Loucy (cell line): ENCODE measurements at regions not wholly inside any gene's neighbourhood (a gene's known extent, or its start where the extent isn't known, plus 50 kb on each side); places are given as distances from the start of the nearest gene placed in this dataset.

Experiments used
- H2AFZ ChIP-seq: fragments of 200-600 bp; sonication (generic); 2 replicates; pipeline ENCODE4 v1.6.0; 2016; ENCODE audit warnings: antibody characterized with exemption, mild to moderate bottlenecking, low read length, moderate library complexity
- H3F3A ChIP-seq: fragments of 200-600 bp; 2 replicates; pipeline ENCODE4 v1.6.0; 2016; ENCODE audit warnings: antibody characterized with exemption, low read depth, mild to moderate bottlenecking
- H3K27me3 ChIP-seq: fragments of 200-600 bp; sonication (generic); 2 replicates; pipeline ENCODE4 v1.6.1; 2014; ENCODE audit warnings: low read length, mild to moderate bottlenecking; ENCODE audit not compliant: insufficient read depth, poor library complexity, severe bottlenecking
- H3K36me3 ChIP-seq: fragments of 200-600 bp; sonication (generic); 2 replicates; pipeline ENCODE4 v1.6.1; 2016; ENCODE audit warnings: low read length; ENCODE audit not compliant: insufficient read depth
- H3K4me1 ChIP-seq: fragments of 200-600 bp; sonication (generic); 2 replicates; pipeline ENCODE4 v1.5.1; 2014; ENCODE audit warnings: low read length, mild to moderate bottlenecking; ENCODE audit not compliant: insufficient read depth, poor library complexity, severe bottlenecking
- H3K4me2 ChIP-seq: fragments of 200-600 bp; sonication (generic); 2 replicates; pipeline ENCODE4 v1.6.0; 2014; ENCODE audit warnings: antibody characterized with exemption, low read length, low read depth, mild to moderate bottlenecking; ENCODE audit not compliant: poor library complexity, severe bottlenecking
- H3K4me3 ChIP-seq: fragments of 200-600 bp; sonication (generic); 2 replicates; pipeline ENCODE4 v1.5.1; 2014; ENCODE audit warnings: low read length, mild to moderate bottlenecking, mixed read lengths; ENCODE audit not compliant: poor library complexity, severe bottlenecking
- H3K79me2 ChIP-seq: fragments of 200-600 bp; sonication (generic); 2 replicates; pipeline ENCODE4 v1.6.1; 2014; ENCODE audit warnings: low read length; ENCODE audit not compliant: insufficient read depth
- H3K9ac ChIP-seq: fragments of 200-600 bp; sonication (generic); 2 replicates; pipeline ENCODE4 v1.6.0; 2014; ENCODE audit warnings: mild to moderate bottlenecking, low read depth, low read length, moderate library complexity; ENCODE audit not compliant: poor library complexity, severe bottlenecking
- H3K9me2 ChIP-seq: fragments of 200-600 bp; sonication (generic); replicated peaks from 2 replicates; pipeline ENCODE4 v1.6.1; 2016; ENCODE audit warnings: low read depth, low read length, mixed read lengths
- H3K9me3 ChIP-seq: fragments of 200-600 bp; sonication (generic); 2 replicates; pipeline ENCODE4 v1.6.1; 2014; ENCODE audit warnings: mild to moderate bottlenecking, antibody characterized with exemption, low read length, low read depth; ENCODE audit not compliant: insufficient read depth
- H4K20me1 ChIP-seq: fragments of 200-600 bp; sonication (generic); 2 replicates; pipeline ENCODE4 v1.6.0; 2014; ENCODE audit warnings: antibody characterized with exemption, low read length, mild to moderate bottlenecking; ENCODE audit not compliant: insufficient read depth, poor library complexity, severe bottlenecking
- EZH2phosphoT487 ChIP-seq: fragments of 200-600 bp; IDR thresholded peaks from 2 replicates; pipeline ENCODE4 v1.6.1; 2018; ENCODE audit warnings: antibody characterized with exemption, mild to moderate bottlenecking, moderate library complexity, borderline replicate concordance
- TF ChIP-seq, protein P1 (sequence below): fragments of 200-600 bp; sonication (generic); conservative IDR thresholded peaks from 2 replicates; pipeline ENCODE4 v1.5.1; 2014; ENCODE audit warnings: mild to moderate bottlenecking, antibody characterized with exemption, low read length

DNA sequence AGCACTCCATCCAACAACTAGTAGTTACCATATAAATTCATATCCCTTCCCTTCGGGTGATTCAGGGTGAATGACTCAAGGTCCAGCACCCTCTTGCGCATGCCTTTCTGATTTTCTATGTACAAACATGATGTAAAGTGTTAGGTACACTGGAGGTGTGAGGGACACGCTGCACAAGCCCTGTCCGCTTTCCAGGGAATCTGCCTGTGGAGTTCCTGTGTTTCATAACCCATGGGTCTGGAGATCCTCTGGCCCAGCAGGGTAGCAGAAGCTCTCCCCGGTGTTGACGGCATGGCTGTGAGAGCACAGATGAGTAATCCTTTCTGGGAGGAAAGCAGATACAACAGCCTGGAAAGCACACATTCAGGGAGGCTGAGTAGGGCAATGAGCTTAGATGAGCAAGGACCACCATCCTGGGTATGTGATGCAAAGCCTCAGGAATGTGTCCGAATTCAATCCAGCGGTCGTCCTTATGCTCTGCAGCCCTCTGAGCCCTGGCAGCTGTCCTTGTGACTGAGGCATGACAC lies 142.9 kb upstream of the TP63 start:
- no peaks in the 10 kb centered on the region for H3K9me2 ChIP-seq
- H3K4me2 ChIP-seq = no peak overlapping the region
- H3K9ac ChIP-seq = no peak overlapping the region
- H3K27me3 ChIP-seq = no peaks in the 10 kb centered on the region
- no peak overlapping the region for H2AFZ ChIP-seq
- H3K79me2 ChIP-seq = no peaks in the 10 kb centered on the region
- no peaks in the 10 kb centered on the region for H4K20me1 ChIP-seq
- H3K4me3 ChIP-seq = no peak overlapping the region
- H3K9me3 ChIP-seq = no peaks in the 10 kb centered on the region
- TF ChIP-seq, protein P1, sequence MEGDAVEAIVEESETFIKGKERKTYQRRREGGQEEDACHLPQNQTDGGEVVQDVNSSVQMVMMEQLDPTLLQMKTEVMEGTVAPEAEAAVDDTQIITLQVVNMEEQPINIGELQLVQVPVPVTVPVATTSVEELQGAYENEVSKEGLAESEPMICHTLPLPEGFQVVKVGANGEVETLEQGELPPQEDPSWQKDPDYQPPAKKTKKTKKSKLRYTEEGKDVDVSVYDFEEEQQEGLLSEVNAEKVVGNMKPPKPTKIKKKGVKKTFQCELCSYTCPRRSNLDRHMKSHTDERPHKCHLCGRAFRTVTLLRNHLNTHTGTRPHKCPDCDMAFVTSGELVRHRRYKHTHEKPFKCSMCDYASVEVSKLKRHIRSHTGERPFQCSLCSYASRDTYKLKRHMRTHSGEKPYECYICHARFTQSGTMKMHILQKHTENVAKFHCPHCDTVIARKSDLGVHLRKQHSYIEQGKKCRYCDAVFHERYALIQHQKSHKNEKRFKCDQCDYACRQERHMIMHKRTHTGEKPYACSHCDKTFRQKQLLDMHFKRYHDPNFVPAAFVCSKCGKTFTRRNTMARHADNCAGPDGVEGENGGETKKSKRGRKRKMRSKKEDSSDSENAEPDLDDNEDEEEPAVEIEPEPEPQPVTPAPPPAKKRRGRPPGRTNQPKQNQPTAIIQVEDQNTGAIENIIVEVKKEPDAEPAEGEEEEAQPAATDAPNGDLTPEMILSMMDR = no peak
- TF ChIP-seq EZH2phosphoT487 = no peak
- no peaks in the 10 kb centered on the region for H3F3A ChIP-seq
- no peaks in the 10 kb centered on the region for H3K4me1 ChIP-seq
- H3K36me3 ChIP-seq = no peaks in the 10 kb centered on the region

DNA sequence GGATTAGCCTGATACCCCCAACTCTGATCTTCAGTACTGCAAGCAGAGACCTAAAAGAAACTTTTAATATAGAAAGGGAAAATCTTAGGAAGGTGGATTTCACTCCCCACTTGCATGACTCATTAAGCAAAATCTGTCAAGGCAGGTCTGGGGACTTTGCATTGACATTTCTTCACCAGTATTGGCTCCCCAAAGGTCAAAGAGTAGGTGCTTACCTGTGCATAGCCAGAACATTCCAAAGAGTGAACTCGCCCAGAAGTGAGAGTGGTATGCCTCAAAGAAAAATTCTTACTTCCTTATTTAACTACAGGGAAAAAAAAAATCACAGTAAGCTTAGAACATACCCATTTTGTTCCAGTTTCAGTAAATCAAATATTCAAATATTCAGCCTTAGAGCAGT lies 140.9 kb upstream of the TP63 start:
- TF ChIP-seq, protein P1 = no peak
- no peak for TF ChIP-seq EZH2phosphoT487
- H3F3A ChIP-seq = no peaks in the 10 kb centered on the region
- H3K4me3 ChIP-seq = no peak overlapping the region
- no peaks in the 10 kb centered on the region for H3K4me1 ChIP-seq
- no peaks in the 10 kb centered on the region for H3K36me3 ChIP-seq
- H4K20me1 ChIP-seq = no peaks in the 10 kb centered on the region
- no peak overlapping the region for H2AFZ ChIP-seq
- H3K9me2 ChIP-seq = no peaks in the 10 kb centered on the region
- H3K27me3 ChIP-seq = no peaks in the 10 kb centered on the region
- no peaks in the 10 kb centered on the region for H3K9me3 ChIP-seq
- H3K9ac ChIP-seq = no peak overlapping the region
- no peaks in the 10 kb centered on the region for H3K79me2 ChIP-seq
- no peak overlapping the region for H3K4me2 ChIP-seq

DNA sequence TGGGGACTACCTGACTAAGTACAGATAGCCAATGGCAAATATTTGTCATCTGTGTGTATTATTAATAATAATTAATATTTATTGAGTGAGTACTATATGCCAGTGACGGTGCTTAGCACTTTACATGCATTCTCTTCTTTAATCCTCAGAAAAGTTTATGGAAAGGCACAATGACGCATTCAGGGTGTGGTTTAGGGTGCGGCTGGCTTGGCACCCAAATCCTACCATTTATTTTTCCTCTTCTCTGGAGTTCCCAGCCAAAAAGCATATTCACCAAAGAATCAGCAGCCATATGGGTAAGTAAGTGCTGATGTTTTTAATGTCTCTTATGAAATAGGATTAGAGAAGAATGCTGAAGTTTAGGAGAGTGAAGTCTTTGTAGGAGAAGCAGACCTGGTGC lies 140.4 kb upstream of the TP63 start:
- Histone ChIP-seq H3K36me3 (no peaks in the 10 kb centered on the region), H3K27me3 (no peaks in the 10 kb centered on the region), H3K9ac (no peak overlapping the region), H3K4me3 (no peak overlapping the region), H3K79me2 (no peaks in the 10 kb centered on the region), H2AFZ (no peak overlapping the region), H3K4me2 (no peak overlapping the region), H3K9me3 (no peaks in the 10 kb centered on the region), H3K4me1 (no peaks in the 10 kb centered on the region), H4K20me1 (no peaks in the 10 kb centered on the region), H3F3A (no peaks in the 10 kb centered on the region), H3K9me2 (no peaks in the 10 kb centered on the region)
- no peak for TF ChIP-seq EZH2phosphoT487
- TF ChIP-seq, protein P1 = no peak
